GM08714 (cell line): ENCODE measurements at regions not wholly inside any gene's neighbourhood (a gene's known extent, or its start where the extent isn't known, plus 50 kb on each side); places are given as distances from the start of the nearest gene placed in this dataset.

ENCODE experiments used
- H3K4me3 ChIP-seq: fragments of 200-500 bp; sonication (Bioruptor generic); 2 replicates; pipeline ENCODE4 v1.5.1; 2014; ENCODE audit warnings: mild to moderate bottlenecking, low read length, inconsistent platforms
- ZNF274 ChIP-seq: IDR thresholded peaks from 2 replicates; pipeline ENCODE4 v1.6.1; 2012; ENCODE audit warnings: mild to moderate bottlenecking, low read depth, low read length

DNA sequence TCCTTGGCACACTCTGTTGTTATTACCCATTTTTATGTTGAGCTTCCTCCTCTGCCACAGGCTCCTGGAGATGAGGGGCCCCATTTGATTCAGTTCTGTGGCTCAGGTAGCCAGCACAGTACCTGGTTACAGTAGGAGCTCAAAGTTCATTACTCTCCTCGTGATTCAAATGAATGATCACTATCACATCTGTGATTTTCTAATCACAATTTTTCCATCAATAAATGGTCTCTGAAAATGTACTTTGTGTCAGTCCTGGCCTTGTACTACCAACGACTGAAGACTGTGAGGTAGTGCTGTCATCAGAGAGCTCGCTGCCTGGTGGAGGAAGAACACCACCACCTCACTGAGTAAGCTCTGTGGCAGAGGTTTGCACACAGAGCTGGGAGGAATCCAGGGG lies 106.8 kb upstream of the JUN start:
- H3K4me3 ChIP-seq: no peak overlapping the region
- no peak for TF ChIP-seq ZNF274

DNA sequence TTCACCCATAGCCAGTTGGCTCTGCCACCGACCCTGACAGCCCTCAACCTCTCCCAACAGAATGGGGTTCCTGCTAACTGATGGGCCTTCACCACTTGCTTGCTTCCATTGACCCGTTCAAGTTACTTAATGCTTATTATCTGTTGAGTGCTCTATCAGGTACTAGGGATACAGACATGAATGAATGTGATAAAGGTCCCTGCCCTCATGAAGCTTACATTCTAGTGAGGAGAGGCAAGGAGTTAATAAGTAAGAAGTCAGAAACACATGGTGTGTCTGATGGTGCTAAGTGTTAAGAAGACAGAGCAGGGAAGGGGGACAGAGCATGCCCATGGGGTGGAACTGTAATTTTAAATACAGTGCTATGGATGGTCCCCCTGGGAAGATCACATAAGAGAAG lies 107.5 kb upstream of the JUN start:
- no peak for TF ChIP-seq ZNF274
- no peak overlapping the region for H3K4me3 ChIP-seq

DNA sequence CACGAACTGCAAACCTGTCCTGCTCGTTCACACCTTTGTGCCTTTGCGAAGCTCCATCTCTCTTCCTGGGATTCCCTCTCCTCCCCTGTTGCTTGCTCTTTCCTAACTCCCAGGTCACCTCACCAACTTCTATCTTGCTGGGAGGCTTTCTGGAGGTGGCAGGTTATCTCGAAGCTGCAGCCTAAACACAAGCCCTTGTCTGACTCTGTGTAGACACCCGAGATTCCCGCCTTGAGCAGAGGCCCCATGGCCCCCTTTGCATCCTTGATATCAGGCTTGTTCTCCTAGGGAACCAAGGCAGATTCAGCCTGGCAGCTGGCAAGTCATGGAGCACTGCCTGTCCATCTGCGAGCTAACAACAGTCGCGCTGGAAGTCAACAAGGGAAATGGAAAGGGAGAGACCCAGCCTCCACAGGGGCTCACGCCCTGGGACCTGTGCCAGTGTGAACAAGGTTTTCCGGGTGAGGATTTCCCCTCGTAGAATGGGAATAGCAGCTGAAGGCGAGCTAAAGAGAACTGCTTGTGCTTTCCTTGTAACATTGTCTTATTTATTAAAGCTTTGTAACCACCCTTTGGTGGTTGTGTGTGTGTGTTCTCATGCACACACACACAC lies 109.5 kb upstream of the JUN start:
- no peak overlapping the region for H3K4me3 ChIP-seq
- no peak for TF ChIP-seq ZNF274

DNA sequence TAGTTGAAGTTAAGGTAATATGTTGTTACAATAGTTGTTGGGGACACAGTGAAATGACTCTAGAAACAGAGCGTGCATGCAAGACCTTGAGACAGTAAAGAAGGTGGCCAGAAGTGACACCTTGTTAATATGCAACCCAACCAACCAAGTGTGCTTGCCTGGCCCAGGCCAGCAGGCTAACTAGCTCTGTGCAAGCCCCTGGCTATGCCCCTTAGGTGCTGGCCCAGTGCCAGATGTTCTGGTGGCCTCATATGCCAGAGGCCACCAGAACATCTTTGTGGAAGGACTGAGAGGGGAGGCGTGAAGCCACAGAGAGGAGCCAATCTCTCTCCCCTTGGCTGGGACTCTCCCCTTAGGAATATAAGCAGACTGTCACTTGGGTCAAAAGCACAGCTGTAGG lies 111.2 kb upstream of the JUN start:
- TF ChIP-seq ZNF274: no peak
- H3K4me3 ChIP-seq: no peak overlapping the region

DNA sequence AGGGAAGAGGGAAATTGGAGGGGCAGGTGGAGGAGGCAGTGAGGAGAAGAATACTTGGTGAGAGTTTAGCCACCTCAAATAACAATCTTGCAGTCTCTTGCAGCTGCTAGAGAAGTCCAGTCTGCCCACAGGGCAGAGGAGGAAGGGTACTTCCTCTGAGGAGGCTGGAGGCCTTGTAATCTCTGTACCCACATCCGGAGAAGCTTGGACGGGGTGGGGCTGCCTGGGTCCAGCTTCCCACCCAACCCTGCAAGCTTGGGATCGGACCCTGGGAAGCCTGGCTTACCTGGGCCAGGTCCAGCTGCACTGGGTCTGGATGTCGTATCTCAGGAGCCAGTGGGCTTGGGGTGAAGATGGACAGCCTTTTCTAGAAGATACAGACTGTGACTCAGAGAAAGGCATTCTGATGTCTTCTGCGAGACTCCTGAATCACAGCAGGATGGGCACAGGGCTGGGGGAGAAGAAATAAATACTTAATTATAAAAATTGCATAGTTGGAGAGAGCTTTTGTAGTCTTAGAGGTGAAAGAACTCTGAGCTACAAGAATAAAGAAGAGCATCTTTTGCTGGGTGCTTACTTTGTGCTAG lies 111.8 kb upstream of the JUN start:
- TF ChIP-seq ZNF274: no peak
- no peak overlapping the region for H3K4me3 ChIP-seq

DNA sequence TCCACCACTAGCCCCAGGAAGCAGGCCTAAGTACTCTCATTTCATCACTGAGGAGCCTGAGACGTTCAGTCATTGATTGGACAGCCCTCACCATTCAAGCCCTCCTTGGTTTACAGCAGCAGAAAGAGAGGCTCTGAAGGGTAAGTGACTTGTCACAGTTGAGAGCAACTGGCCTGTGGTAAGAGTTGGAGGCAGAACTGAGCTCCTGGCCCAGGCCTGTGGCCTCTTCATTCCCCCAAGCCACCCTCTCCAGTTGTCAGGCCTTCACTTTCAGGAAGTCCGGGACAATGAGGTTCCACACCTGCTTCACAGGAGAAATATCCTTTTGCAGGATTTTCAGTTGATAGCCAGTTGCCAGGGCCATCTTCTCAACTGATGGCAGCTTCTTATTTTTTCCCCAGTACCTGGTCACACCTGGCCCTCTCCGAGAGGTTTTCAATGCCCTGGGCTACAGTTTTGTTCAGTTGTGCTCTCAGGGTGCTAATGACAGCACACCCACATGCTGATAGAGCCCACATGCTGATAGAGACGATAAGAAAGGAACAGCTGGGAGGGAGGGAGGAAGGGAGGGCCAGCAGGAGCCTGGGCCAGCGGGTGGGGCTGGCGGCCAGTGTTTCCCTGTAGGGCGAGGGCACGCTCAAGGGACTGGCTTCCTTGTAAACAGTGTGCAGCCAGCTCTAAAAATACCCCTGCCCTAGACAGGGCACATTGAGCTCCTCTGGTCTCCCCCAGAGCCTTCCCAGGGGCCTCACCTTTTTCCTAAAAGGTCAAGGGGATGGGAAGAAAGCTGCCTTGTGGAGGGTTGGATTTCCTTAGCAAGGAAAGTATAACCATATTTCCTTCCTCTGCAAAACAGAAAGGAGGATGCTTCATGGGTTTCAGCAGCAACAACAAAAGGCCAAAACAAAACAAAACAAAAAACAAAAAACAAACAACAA lies 112.7 kb upstream of the JUN start:
- TF ChIP-seq ZNF274: no peak
- H3K4me3 ChIP-seq: no peak overlapping the region

DNA sequence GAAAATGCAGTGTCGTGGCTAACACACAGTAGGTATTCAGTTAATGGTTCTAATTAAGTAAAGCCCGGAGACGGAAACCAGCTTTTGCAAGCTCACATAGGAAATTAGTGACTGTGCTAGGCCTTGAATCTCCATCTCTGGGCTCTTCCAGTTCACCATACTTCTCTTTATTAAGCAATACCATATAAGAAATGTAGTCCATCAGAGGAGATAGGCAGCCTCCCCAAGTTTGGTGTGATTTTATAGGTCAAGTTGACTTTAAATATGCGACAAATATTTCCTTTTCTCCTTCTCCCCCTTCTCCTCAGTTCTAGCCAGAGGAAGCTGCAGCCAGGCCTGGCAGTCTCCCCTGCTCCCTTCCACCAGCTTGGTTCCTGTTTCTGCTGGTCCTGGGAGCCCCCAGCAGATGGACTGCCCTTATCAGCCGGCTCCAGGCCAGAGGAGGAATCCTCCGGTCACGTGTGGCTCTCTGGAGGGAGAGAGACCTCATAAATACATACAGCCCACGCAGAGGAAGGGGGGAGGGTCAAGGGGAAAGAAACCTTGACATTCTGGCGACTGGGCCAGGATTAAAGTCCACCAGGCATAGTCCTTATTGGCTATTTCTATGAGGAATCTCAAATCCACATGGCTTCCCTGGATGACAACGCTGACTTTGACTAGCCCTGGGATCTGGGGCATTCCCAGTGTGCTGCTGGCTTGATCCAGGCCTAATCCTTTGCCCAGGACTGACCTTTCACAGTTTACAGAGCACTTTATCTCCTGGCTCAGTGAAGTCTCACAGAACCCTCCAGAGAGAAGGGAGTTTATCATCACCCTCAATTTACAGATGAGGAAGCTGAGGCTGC lies 115.1 kb upstream of the JUN start:
- H3K4me3 ChIP-seq: no peak overlapping the region
- no peak for TF ChIP-seq ZNF274

DNA sequence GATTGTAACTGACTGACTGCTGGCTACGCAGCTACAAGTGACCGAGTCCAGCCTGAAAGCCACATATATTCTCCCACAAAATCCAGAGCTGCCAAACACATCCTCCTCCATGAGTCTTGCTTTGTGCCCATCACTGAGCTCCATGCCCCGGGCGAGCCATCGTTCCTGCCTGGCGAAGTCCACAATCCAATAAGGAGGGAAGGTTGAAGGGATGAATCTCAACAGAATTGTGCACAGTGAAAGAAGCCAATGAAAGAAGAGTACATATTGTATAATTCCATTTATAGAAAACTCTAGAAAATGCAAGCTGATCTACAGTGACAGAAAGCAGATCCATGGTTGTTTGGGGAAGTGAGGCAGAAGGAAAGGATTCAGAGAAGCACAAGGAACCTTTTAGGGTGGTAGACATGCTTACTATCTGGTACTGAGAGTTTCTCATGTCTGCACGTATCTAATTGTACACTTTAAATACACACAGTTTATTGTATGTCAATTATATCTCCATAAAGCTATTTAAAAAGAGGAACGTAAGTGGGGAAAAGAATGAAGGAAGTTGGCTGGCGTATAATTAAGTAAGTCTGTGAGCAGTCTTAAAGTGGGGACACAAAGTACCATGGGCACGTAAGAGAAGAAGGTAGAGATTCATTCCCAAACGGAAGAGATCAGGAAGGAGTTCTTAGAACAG lies 115.9 kb upstream of the JUN start:
- H3K4me3 ChIP-seq: no peak overlapping the region
- no peak for TF ChIP-seq ZNF274

DNA sequence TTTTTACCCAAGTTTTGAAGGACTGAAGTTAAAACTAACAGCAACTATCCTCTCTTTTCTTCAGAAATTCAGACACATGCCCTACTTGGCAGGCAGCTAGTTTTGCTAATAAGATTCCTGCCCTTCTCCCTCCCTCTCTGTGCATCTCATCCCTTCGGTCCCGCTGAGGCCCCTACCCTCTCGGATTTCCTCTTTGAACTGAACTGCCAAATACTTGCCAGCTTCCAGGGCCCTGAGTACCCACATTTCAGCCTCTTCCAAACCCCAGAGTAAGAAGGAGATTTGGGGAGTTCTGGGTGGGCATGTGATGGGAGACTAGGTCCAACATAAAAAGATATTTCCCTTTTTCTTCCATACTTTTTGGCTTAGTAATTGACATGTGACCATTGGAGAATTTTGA lies 116.5 kb upstream of the JUN start:
- no peak overlapping the region for H3K4me3 ChIP-seq
- no peak for TF ChIP-seq ZNF274

DNA sequence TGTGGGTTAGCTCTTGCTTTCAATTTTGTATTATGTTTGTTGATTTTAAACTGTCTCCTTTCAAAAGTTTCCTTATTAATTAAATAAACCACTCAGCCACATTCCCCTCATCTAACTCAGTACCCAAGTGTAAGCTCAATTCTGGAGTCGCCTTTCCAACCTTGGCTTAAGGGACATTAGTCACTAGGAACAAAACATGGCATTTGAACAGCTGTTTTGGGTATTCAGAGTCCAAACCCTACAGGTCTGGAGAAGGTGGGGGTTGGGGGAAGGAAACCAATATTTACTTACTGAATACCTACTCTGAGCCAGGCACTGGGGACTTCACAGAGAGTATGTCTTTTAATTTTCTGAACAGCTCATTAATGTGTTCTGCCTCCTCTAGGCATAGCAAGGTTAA lies 117.2 kb upstream of the JUN start:
- no peak for TF ChIP-seq ZNF274

DNA sequence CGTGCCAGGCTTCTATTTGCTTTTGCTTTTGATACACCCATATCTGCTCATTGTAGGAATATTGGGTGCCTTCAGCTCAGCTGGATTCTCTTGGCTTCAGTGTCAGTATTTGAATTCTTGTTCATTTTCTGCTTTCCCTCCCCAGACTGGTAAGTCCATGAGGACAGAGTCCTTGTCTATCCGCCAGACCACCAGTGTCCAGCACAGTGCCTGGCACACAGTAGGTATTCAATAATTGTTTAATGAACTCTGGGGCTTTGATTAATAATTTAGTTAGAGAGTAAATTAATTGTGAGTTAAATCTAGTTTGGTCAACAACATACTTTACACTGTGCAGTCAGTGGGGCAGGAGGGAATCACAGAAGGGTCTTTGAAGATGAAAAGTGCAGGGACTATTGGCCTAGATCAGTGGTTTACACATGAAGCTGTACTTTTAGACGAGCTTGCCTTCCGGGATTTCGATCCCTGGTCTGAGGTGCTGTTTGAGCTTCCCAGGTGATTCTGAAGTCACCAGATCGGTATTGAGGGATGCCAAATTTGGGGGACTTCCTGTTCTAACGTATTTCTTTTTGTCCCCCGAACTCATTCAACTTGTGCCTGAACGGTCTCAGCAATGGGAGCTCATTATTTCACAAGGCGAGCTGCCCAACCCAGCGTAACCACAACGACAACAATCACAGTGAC lies 119.1 kb upstream of the JUN start:
- H3K4me3 ChIP-seq: peak overlapping the region; percentile 60; the same call in 1 of the 2 replicates
- no peak for TF ChIP-seq ZNF274

More for the DNA sequence above, 117.2 kb upstream of the JUN start:
- no peak overlapping the region for H3K4me3 ChIP-seq

DNA sequence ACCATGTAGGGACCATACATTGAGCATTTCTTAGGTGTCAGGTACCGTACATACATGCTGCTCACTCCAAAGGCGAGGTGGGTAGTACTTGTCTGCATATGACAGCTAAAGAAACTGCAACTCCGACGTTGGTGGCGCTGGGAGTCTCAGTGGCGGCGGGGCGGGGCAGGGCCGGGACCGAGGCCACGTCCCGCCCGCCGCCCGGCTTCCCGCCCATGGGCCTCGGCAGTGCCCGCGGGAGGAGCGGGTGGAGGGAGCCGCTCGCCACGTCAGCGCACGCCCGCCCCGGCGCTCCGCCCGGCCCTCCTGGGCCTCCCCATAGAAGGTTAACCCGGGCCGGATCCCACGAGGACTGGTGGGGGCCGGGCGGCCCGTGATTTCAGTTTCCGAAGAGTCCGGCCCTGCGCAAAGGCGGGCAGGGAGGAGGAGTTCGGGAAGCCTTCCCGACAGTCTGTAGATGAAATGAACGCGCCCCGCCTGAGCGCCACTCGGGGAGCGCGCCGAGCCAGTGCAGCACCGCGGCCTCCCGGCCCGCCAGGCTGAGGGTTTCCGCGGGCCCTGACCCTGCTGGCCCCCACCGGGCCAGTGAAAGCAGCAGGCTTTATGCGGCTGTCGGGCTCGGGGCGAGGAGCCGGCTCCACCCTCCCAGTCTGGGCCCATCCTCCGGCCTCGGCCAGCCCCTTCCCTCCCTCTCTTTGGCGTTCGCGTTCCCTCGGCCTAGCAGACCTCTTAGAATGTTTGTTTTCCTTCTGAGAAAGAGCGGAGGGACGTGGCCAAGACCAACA lies 119.9 kb upstream of the JUN start:
- peak overlapping the region; percentile 60; the same call in 1 of the 2 replicates for H3K4me3 ChIP-seq
- no peak for TF ChIP-seq ZNF274
